Stimulated activated naive CD8-positive, alpha-beta T cell treated with anti-CD3 and anti-CD28 coated beads, Interleukin-15, amount 100 ng/mL, for 72 hours (primary cell): ENCODE measurements at regions not wholly inside any gene's neighbourhood (a gene's known extent, or its start where the extent isn't known, plus 50 kb on each side); places are given as distances from the start of the nearest gene placed in this dataset.

Experiments
- ATAC-seq: fragments of 150-1000 bp; cut with Tn5 transposase; 2 replicates; pipeline ENCODE4 v1.10.0; 2021; ENCODE audit warnings: mild to moderate bottlenecking, moderate library complexity
- DNase-seq, 2 donors: peaks; one replicate each; pipeline ENCODE4 v3.0.0; 2021 to 2022
- H3K27ac Mint-ChIP-seq, 2 donors: one replicate each; pipeline ENCODE4 v1.8.0; 2022; ENCODE audit warnings: mild to moderate bottlenecking in 2 of 2, mixed read lengths in 2 of 2, moderate library complexity in 2 of 2
- H3K27me3 Mint-ChIP-seq: one replicate; pipeline ENCODE4 v1.8.0; 2022; ENCODE audit warnings: mixed read lengths
- H3K4me1 Mint-ChIP-seq: one replicate; pipeline ENCODE4 v1.8.0; 2022; ENCODE audit warnings: mild to moderate bottlenecking, mixed read lengths
- H3K4me3 Mint-ChIP-seq, 2 donors: one replicate each; pipeline ENCODE4 v1.8.0; 2022; ENCODE audit warnings: mild to moderate bottlenecking in 2 of 2, mixed read lengths in 2 of 2, moderate library complexity in 1 of 2
- H3K9me3 Mint-ChIP-seq, 2 donors: one replicate each; pipeline ENCODE4 v1.8.0; 2022; ENCODE audit warnings: mixed read lengths in 2 of 2

- no peak overlapping the region for H3K27ac Mint-ChIP-seq
- peaks cover 0 to 4% of the 10 kb centered on the region in 2 donors for H3K9me3 Mint-ChIP-seq
These were observed 517.1 kb upstream of the ANKRD30A start for GRCh38 chr10:36608251-36608650.

GRCh38 chr10:36606234-36606839 lies 519.1 kb upstream of the ANKRD30A start:
- no peak overlapping the region for H3K27ac Mint-ChIP-seq
- ATAC-seq (no peak), DNase-seq (no peak)
- peaks cover 0 to 4% of the 10 kb centered on the region in 2 donors for H3K9me3 Mint-ChIP-seq
- no peak overlapping the region for H3K4me3 Mint-ChIP-seq
- H3K4me1 Mint-ChIP-seq, result no peaks in the 10 kb centered on the region
- no peaks in the 10 kb centered on the region for H3K27me3 Mint-ChIP-seq

More at GRCh38 chr10:36608251-36608650, 517.1 kb upstream of the ANKRD30A start:
- no peak for ATAC-seq
- Mint-ChIP-seq H3K27me3 (no peaks in the 10 kb centered on the region), H3K4me3 (no peak overlapping the region), H3K4me1 (no peaks in the 10 kb centered on the region)
- DNase-seq, result no peak

- Mint-ChIP-seq H3K27me3 (no peaks in the 10 kb centered on the region), H3K27ac (no peak overlapping the region), H3K9me3 (peaks cover 0 to 4% of the 10 kb centered on the region in 2 donors), H3K4me1 (no peaks in the 10 kb centered on the region), H3K4me3 (no peak overlapping the region)
- no peak for DNase-seq
- no peak for ATAC-seq
These were observed 521.1 kb upstream of the ANKRD30A start for GRCh38 chr10:36604316-36604715.

GRCh38 chr10:36603688-36604087 lies 521.7 kb upstream of the ANKRD30A start:
- Mint-ChIP-seq H3K27ac (no peak overlapping the region), H3K4me1 (no peaks in the 10 kb centered on the region)
- no peak for ATAC-seq

GRCh38 chr10:36602374-36602773 lies 523.0 kb upstream of the ANKRD30A start:
- Mint-ChIP-seq H3K4me1 (no peaks in the 10 kb centered on the region), H3K27ac (no peak overlapping the region), H3K4me3 (no peak overlapping the region), H3K27me3 (no peaks in the 10 kb centered on the region), H3K9me3 (no peaks in the 10 kb centered on the region)
- no peak for ATAC-seq
- DNase-seq, result no peak

More at GRCh38 chr10:36603688-36604087, 521.7 kb upstream of the ANKRD30A start:
- no peak overlapping the region for H3K4me3 Mint-ChIP-seq
- peaks cover 0 to 4% of the 10 kb centered on the region in 2 donors for H3K9me3 Mint-ChIP-seq
- no peaks in the 10 kb centered on the region for H3K27me3 Mint-ChIP-seq
- no peak for DNase-seq

- no peaks in the 10 kb centered on the region for H3K27me3 Mint-ChIP-seq
- no peak overlapping the region for H3K27ac Mint-ChIP-seq
- ATAC-seq (no peak), DNase-seq (no peak)
- H3K4me1 Mint-ChIP-seq, result no peaks in the 10 kb centered on the region
- peaks cover 7 to 10% of the 10 kb centered on the region in 2 donors for H3K9me3 Mint-ChIP-seq
- H3K4me3 Mint-ChIP-seq, result no peak overlapping the region
These were observed 527.6 kb upstream of the ANKRD30A start for GRCh38 chr10:36597756-36598320.

- H3K27ac Mint-ChIP-seq, result no peak overlapping the region
- no peaks in the 10 kb centered on the region for H3K4me1 Mint-ChIP-seq
- no peak for ATAC-seq
- no peaks in the 10 kb centered on the region for H3K27me3 Mint-ChIP-seq
- no peak for DNase-seq
- no peak overlapping the region for H3K4me3 Mint-ChIP-seq
- H3K9me3 Mint-ChIP-seq, result peaks cover 16 to 18% of the 10 kb centered on the region in 2 donors
These were observed 532.4 kb upstream of the ANKRD30A start for GRCh38 chr10:36592964-36593363.

GRCh38 chr10:36591436-36591835 lies 534.0 kb upstream of the ANKRD30A start:
- no peak for ATAC-seq
- DNase-seq, result no peak
- Mint-ChIP-seq H3K4me1 (no peaks in the 10 kb centered on the region), H3K27ac (no peak overlapping the region), H3K27me3 (no peaks in the 10 kb centered on the region), H3K9me3 (peaks cover 23 to 26% of the 10 kb centered on the region in 2 donors), H3K4me3 (no peak overlapping the region)

GRCh38 chr10:36583690-36584089 lies 541.7 kb upstream of the ANKRD30A start:
- no peak for ATAC-seq
- H3K27me3 Mint-ChIP-seq, result no peaks in the 10 kb centered on the region
- H3K4me1 Mint-ChIP-seq, result no peaks in the 10 kb centered on the region
- H3K27ac Mint-ChIP-seq, result no peak overlapping the region
- no peak overlapping the region for H3K4me3 Mint-ChIP-seq
- peaks cover 25 to 35% of the 10 kb centered on the region in 2 donors for H3K9me3 Mint-ChIP-seq
- no peak for DNase-seq

GRCh38 chr10:36581237-36581636 lies 544.2 kb upstream of the ANKRD30A start:
- no peaks in the 10 kb centered on the region for H3K4me1 Mint-ChIP-seq
- no peak for DNase-seq
- H3K9me3 Mint-ChIP-seq, result peaks cover 21 to 33% of the 10 kb centered on the region in 2 donors
- ATAC-seq, result no peak
- H3K27me3 Mint-ChIP-seq, result no peaks in the 10 kb centered on the region
- no peak overlapping the region for H3K27ac Mint-ChIP-seq
- no peak overlapping the region for H3K4me3 Mint-ChIP-seq

- Mint-ChIP-seq H3K4me3 (no peak overlapping the region), H3K9me3 (peaks cover 18 to 21% of the 10 kb centered on the region in 2 donors), H3K4me1 (no peaks in the 10 kb centered on the region), H3K27me3 (no peaks in the 10 kb centered on the region), H3K27ac (no peak overlapping the region)
- no peak for DNase-seq
- no peak for ATAC-seq
These were observed 547.1 kb upstream of the ANKRD30A start for GRCh38 chr10:36578306-36578705.

GRCh38 chr10:36577126-36577525 lies 548.3 kb upstream of the ANKRD30A start:
- Mint-ChIP-seq H3K9me3 (peaks cover 14 to 21% of the 10 kb centered on the region in 2 donors), H3K4me1 (no peaks in the 10 kb centered on the region), H3K27me3 (no peaks in the 10 kb centered on the region), H3K4me3 (no peak overlapping the region), H3K27ac (no peak overlapping the region)
- DNase-seq (no peak), ATAC-seq (no peak)

- DNase-seq, result no peak
These were observed 551.2 kb upstream of the ANKRD30A start for GRCh38 chr10:36574207-36574606.

GRCh38 chr10:36573246-36573645 lies 552.2 kb upstream of the ANKRD30A start:
- Mint-ChIP-seq H3K27me3 (no peaks in the 10 kb centered on the region), H3K9me3 (peaks cover 5 to 7% of the 10 kb centered on the region in 2 donors)
- ATAC-seq, result no peak

More at GRCh38 chr10:36574207-36574606, 551.2 kb upstream of the ANKRD30A start:
- H3K27ac Mint-ChIP-seq, result no peak overlapping the region
- no peaks in the 10 kb centered on the region for H3K4me1 Mint-ChIP-seq
- peaks cover 6 to 7% of the 10 kb centered on the region in 2 donors for H3K9me3 Mint-ChIP-seq
- ATAC-seq, result no peak
- no peak overlapping the region for H3K4me3 Mint-ChIP-seq
- no peaks in the 10 kb centered on the region for H3K27me3 Mint-ChIP-seq

GRCh38 chr10:36564433-36564832 lies 561.0 kb upstream of the ANKRD30A start:
- Mint-ChIP-seq H3K27ac (no peak overlapping the region), H3K4me1 (no peaks in the 10 kb centered on the region), H3K9me3 (peaks cover 0 to 6% of the 10 kb centered on the region in 2 donors), H3K4me3 (no peak overlapping the region), H3K27me3 (no peaks in the 10 kb centered on the region)
- ATAC-seq, result no peak
- DNase-seq, result no peak

More at GRCh38 chr10:36573246-36573645, 552.2 kb upstream of the ANKRD30A start:
- H3K4me1 Mint-ChIP-seq, result no peaks in the 10 kb centered on the region
- DNase-seq, result no peak
- H3K27ac Mint-ChIP-seq, result no peak overlapping the region
- no peak overlapping the region for H3K4me3 Mint-ChIP-seq
